Keratinocyte (primary cell): ENCODE measurements at regions not wholly inside any gene's neighbourhood (a gene's known extent, or its start where the extent isn't known, plus 50 kb on each side); places are given as distances from the start of the nearest gene placed in this dataset.

Experiments used
- DNase-seq: peaks from one replicate; pipeline ENCODE4 v3.0.0-alpha.2; 2011; ENCODE audit warnings: low read depth, missing footprints, low spot score
- FAIRE-seq: peaks from 2 replicates; lab custom pipeline; 2011; peaks lifted over from hg19 to GRCh38; lab: Jason Lieb, UNC
- H2AFZ ChIP-seq: 2 replicates; pipeline ENCODE4 v1.6.0; 2012; ENCODE audit warnings: low read length, control low read depth, inconsistent platforms; ENCODE audit not compliant: control insufficient read depth
- H3K27ac ChIP-seq: 2 replicates; pipeline ENCODE4 v1.5.1; 2011; ENCODE audit warnings: low read length; ENCODE audit not compliant: control insufficient read depth, insufficient read depth
- H3K27me3 ChIP-seq: 3 replicates; pipeline ENCODE4 v1.6.0; 2011; ENCODE audit warnings: low read length; ENCODE audit not compliant: control insufficient read depth, insufficient read depth; ENCODE audit errors: extremely low read depth
- H3K36me3 ChIP-seq, 2 experiments: 2 replicates in 1 of 2; 3 replicates in 1 of 2; pipeline ENCODE4 v1.5.1; 2011; ENCODE audit warnings: low read length in 2 of 2, mild to moderate bottlenecking in 1 of 2; ENCODE audit not compliant: control insufficient read depth in 2 of 2, insufficient read depth in 2 of 2; ENCODE audit errors: extremely low read depth in 1 of 2
- H3K4me1 ChIP-seq: 3 replicates; pipeline ENCODE4 v1.5.1; 2011; ENCODE audit warnings: low read length; ENCODE audit not compliant: control insufficient read depth, insufficient read depth; ENCODE audit errors: extremely low read depth
- H3K4me2 ChIP-seq: 3 replicates; pipeline ENCODE4 v1.6.0; 2011; ENCODE audit warnings: low read depth, low read length; ENCODE audit not compliant: control insufficient read depth, insufficient read depth; ENCODE audit errors: extremely low read depth
- H3K4me3 ChIP-seq, 3 experiments: fragments of 200-600 bp in 1 of 3; sonication (generic) in 1 of 3; 2 replicates in 2 of 3; 3 replicates in 1 of 3; pipeline ENCODE4 v1.5.1; 2011 to 2016; ENCODE audit warnings: low read length in 3 of 3, mild to moderate bottlenecking in 3 of 3, control low read depth in 2 of 3, inconsistent platforms in 1 of 3, low read depth in 1 of 3, mixed read lengths in 1 of 3, mixed run types in 1 of 3, moderate library complexity in 1 of 3; ENCODE audit not compliant: control insufficient read depth in 2 of 3, insufficient read depth in 2 of 3; ENCODE audit errors: extremely low read depth in 1 of 3
- H3K79me2 ChIP-seq: 2 replicates; pipeline ENCODE4 v1.6.0; 2012; ENCODE audit warnings: low read length; ENCODE audit not compliant: control insufficient read depth, insufficient read depth
- H3K9ac ChIP-seq: 3 replicates; pipeline ENCODE4 v1.6.0; 2011; ENCODE audit warnings: low read length; ENCODE audit not compliant: control insufficient read depth, insufficient read depth; ENCODE audit errors: extremely low read depth
- H3K9me1 ChIP-seq: 3 replicates; pipeline ENCODE4 v1.6.0; 2011; ENCODE audit warnings: low read length; ENCODE audit not compliant: control insufficient read depth, insufficient read depth; ENCODE audit errors: extremely low read depth
- H3K9me3 ChIP-seq: 2 replicates; pipeline ENCODE4 v1.5.1; 2012; ENCODE audit warnings: low read depth, low read length; ENCODE audit not compliant: control insufficient read depth
- H4K20me1 ChIP-seq: 3 replicates; pipeline ENCODE4 v1.6.0; 2011; ENCODE audit warnings: low read length; ENCODE audit not compliant: control insufficient read depth, insufficient read depth; ENCODE audit errors: extremely low read depth
- CTCF ChIP-seq, 3 experiments: IDR thresholded peaks in 1 of 3; conservative IDR thresholded peaks in 1 of 3; optimal IDR thresholded peaks in 1 of 3; 2 replicates in 2 of 3; 3 replicates in 1 of 3; pipeline versions ENCODE3 to v1.5.1; 2011; ENCODE audit warnings: low read length in 3 of 3, mild to moderate bottlenecking in 3 of 3, moderate library complexity in 2 of 3, control low read depth in 1 of 3, inconsistent platforms in 1 of 3; ENCODE audit not compliant: insufficient read depth in 2 of 3; ENCODE audit errors: extremely low read depth in 1 of 3
- EZH2 ChIP-seq: IDR thresholded peaks from one replicate; pipeline ENCODE4 v1.6.1; 2012; ENCODE audit warnings: inconsistent platforms, mild to moderate bottlenecking, low read length, moderate library complexity
- dilution Hi-C: fragments of 300-500 bp; cut with MboI; formaldehyde crosslinking; loops from one replicate; pipeline ENCODE4 v1.7.0; 2020; ENCODE audit warnings: low sequenced_read_pairs; ENCODE audit not compliant: extremely low pct_ligation_motif_present

DNA sequence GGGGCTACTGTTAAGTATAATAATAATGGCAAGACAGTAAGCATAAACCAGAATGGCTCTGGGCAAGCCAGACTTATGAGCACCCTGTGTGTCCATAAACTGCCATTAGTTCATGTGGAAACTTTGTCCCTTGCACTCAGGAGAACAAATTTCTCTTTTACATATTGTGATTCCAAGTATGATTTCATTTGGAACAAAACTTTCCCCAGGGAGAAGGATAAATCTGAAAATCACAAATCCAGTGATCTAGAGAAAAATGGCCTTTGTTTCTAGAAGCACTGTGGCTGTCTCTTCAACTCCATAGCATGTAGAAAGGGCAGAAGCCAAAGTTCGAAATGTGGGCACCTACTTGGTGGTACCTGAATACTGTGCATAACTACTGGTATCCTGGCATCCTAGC is 823.7 kb upstream of the SOX11 start:
- DNase-seq (no peak), FAIRE-seq (no peak)
- no peak overlapping the region for H2AFZ ChIP-seq
- no peak overlapping the region for H3K9ac ChIP-seq
- H3K4me3 ChIP-seq, result no peak overlapping the region
- no peaks in the 10 kb centered on the region for H4K20me1 ChIP-seq
- H3K79me2 ChIP-seq, result no peaks in the 10 kb centered on the region
- TF ChIP-seq CTCF (optimal IDR thresholded peaks at IDR 0.05 in 1 of 3, IDR thresholded peaks at IDR 0.05 in 1 of 3, conservative IDR thresholded peaks at IDR 0.05 in 1 of 3; ENCODE audit: extremely low read depth in 1 of 3, insufficient read depth in 2 of 3, low read length in 3 of 3) (no peak), EZH2 (no peak)
- no peaks in the 10 kb centered on the region for H3K4me1 ChIP-seq
- H3K36me3 ChIP-seq, result no peaks in the 10 kb centered on the region
- H3K9me3 ChIP-seq, result no peaks in the 10 kb centered on the region
- dilution Hi-C loops, result no loop called here
- no peak overlapping the region for H3K27ac ChIP-seq
- H3K9me1 ChIP-seq, result no peaks in the 10 kb centered on the region
- H3K27me3 ChIP-seq, result no peaks in the 10 kb centered on the region
- H3K4me2 ChIP-seq, result no peak overlapping the region

GRCh38 chr2:4869154-4869553 is 823.0 kb upstream of the SOX11 start:
- Histone ChIP-seq H3K9me3 (no peaks in the 10 kb centered on the region), H3K4me3 (no peak overlapping the region), H4K20me1 (no peaks in the 10 kb centered on the region), H3K4me1 (no peaks in the 10 kb centered on the region), H3K36me3 (no peaks in the 10 kb centered on the region), H3K9me1 (no peaks in the 10 kb centered on the region), H3K27ac (no peak overlapping the region), H3K27me3 (no peaks in the 10 kb centered on the region), H2AFZ (no peak overlapping the region), H3K4me2 (no peak overlapping the region), H3K79me2 (no peaks in the 10 kb centered on the region), H3K9ac (no peak overlapping the region)
- TF ChIP-seq CTCF (optimal IDR thresholded peaks at IDR 0.05 in 1 of 3, IDR thresholded peaks at IDR 0.05 in 1 of 3, conservative IDR thresholded peaks at IDR 0.05 in 1 of 3; ENCODE audit: extremely low read depth in 1 of 3, insufficient read depth in 2 of 3, low read length in 3 of 3) (no peak), EZH2 (no peak)
- no peak for FAIRE-seq
- no peak for DNase-seq
- dilution Hi-C loops, result no loop called here
